ENCODE measurements at regions not wholly inside any gene's neighbourhood (a gene's known extent, or its start where the extent isn't known, plus 50 kb on each side); places are given as distances from the start of the nearest gene placed in this dataset.

DNA sequence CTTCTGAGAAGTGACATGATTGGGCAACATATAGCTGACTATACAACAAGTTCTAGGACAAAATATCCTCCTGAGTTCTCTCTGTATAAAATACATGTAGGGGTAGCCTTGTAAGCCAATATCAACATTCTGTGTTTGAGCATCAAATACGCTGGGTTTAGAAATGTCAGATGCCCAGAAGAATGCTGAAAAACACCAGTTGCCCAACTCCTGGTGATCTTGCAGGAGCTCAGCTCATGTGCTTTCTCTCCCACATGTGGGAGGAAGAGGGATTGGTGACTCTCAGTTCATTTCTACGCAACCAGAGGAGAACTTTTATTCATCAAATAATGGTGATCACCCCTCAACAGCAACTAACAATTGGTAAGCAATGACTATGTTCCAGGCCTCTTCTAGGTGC, 810.9 kb upstream of the ACO1 start:
- no peaks in the 10 kb centered on the region for H3K4me1 ChIP-seq (ENCODE audit: insufficient read depth, low read length, severe bottlenecking)
- no peak overlapping the region for H3K4me3 ChIP-seq (ENCODE audit: low read depth, low read length, poor library complexity, severe bottlenecking)
- no peak overlapping the region for H2AFZ ChIP-seq (ENCODE audit: low read length)
- no peaks in the 10 kb centered on the region for H3K79me2 ChIP-seq (ENCODE audit: insufficient read depth, low read length)
- no peaks in the 10 kb centered on the region for H3K9me3 ChIP-seq (ENCODE audit: low read length)
- no peaks in the 10 kb centered on the region for H3F3A ChIP-seq (ENCODE audit: insufficient read depth, low read length)
- H4K20me1 ChIP-seq (ENCODE audit: insufficient read depth, low read length): no peaks in the 10 kb centered on the region
- H3K9me2 ChIP-seq (ENCODE audit: low read depth, low read length): no peaks in the 10 kb centered on the region
- no peaks in the 10 kb centered on the region for H3K27me3 ChIP-seq (ENCODE audit: insufficient read depth, low read length)
- H3K36me3 ChIP-seq (ENCODE audit: insufficient read depth, low read length): no peaks in the 10 kb centered on the region
- TF ChIP-seq EZH2 (IDR thresholded peaks at IDR 0.05; ENCODE audit: borderline replicate concordance, low read length): no peak
- no peak for TF ChIP-seq CTCF (IDR thresholded peaks at IDR 0.05; ENCODE audit: low read length)
- no peak overlapping the region for H3K27ac ChIP-seq (ENCODE audit: low read depth, low read length, poor library complexity, severe bottlenecking)
- no peak overlapping the region for H3K9ac ChIP-seq (ENCODE audit: low read length)
- no peak overlapping the region for H3K4me2 ChIP-seq (ENCODE audit: low read length)

DNA sequence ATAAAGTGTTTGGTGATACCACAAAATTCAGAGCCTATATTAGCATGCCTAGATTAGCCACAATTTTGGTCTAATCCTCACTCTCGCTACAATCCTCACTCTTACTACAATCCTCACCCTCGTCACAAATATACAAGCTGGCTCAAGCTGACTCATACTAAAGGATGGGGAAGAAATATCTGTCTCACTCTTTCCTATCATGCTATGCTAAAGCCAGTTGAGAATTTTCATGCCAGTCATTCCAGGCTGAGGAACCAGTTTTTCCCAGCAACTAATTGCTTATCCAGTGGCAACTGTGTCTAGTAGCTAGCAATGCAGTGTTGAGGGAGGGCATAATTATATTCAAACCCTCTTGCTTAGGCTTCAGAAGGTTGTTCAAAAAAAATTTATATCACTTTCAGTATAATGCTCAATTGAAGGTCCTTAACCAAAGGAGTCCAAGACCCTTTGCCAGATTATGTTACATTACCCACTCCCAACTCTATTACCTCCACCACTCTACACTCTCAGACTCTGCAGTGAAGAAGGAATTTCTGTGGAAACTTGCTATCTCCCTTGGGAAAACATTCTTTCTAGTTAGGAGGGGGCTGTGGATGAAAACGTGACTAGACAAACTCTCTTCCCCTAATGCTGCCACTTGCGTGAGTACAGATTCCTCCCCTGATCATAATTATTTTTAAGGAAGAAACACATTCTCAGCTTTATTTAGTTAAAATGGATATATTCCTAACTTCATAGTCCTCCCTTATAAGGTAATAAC, 810.3 kb upstream of the ACO1 start:
- Histone ChIP-seq H2AFZ (ENCODE audit: low read length) (no peak overlapping the region), H3K4me2 (ENCODE audit: low read length) (no peak overlapping the region), H3K79me2 (ENCODE audit: insufficient read depth, low read length) (no peaks in the 10 kb centered on the region), H3K9ac (ENCODE audit: low read length) (no peak overlapping the region), H3K9me3 (ENCODE audit: low read length) (no peaks in the 10 kb centered on the region), H3K27me3 (ENCODE audit: insufficient read depth, low read length) (no peaks in the 10 kb centered on the region), H3K4me3 (ENCODE audit: low read depth, low read length, poor library complexity, severe bottlenecking) (no peak overlapping the region), H3K36me3 (ENCODE audit: insufficient read depth, low read length) (no peaks in the 10 kb centered on the region), H3K4me1 (ENCODE audit: insufficient read depth, low read length, severe bottlenecking) (no peaks in the 10 kb centered on the region), H3F3A (ENCODE audit: insufficient read depth, low read length) (no peaks in the 10 kb centered on the region), H3K27ac (ENCODE audit: low read depth, low read length, poor library complexity, severe bottlenecking) (no peak overlapping the region), H3K9me2 (ENCODE audit: low read depth, low read length) (no peaks in the 10 kb centered on the region), H4K20me1 (ENCODE audit: insufficient read depth, low read length) (no peaks in the 10 kb centered on the region)
- TF ChIP-seq EZH2 (IDR thresholded peaks at IDR 0.05; ENCODE audit: borderline replicate concordance, low read length): no peak
- TF ChIP-seq CTCF (IDR thresholded peaks at IDR 0.05; ENCODE audit: low read length): no peak

- no peaks in the 10 kb centered on the region for H3K36me3 ChIP-seq (ENCODE audit: insufficient read depth, low read length)
- no peaks in the 10 kb centered on the region for H4K20me1 ChIP-seq (ENCODE audit: insufficient read depth, low read length)
- no peaks in the 10 kb centered on the region for H3K27me3 ChIP-seq (ENCODE audit: insufficient read depth, low read length)
- no peak overlapping the region for H3K4me3 ChIP-seq (ENCODE audit: low read depth, low read length, poor library complexity, severe bottlenecking)
- no peak overlapping the region for H3K27ac ChIP-seq (ENCODE audit: low read depth, low read length, poor library complexity, severe bottlenecking)
- no peaks in the 10 kb centered on the region for H3K9me3 ChIP-seq (ENCODE audit: low read length)
- no peaks in the 10 kb centered on the region for H3F3A ChIP-seq (ENCODE audit: insufficient read depth, low read length)
- no peaks in the 10 kb centered on the region for H3K79me2 ChIP-seq (ENCODE audit: insufficient read depth, low read length)
- H3K4me1 ChIP-seq (ENCODE audit: insufficient read depth, low read length, severe bottlenecking): no peaks in the 10 kb centered on the region
- no peak overlapping the region for H2AFZ ChIP-seq (ENCODE audit: low read length)
- TF ChIP-seq CTCF (IDR thresholded peaks at IDR 0.05; ENCODE audit: low read length): no peak
- no peak for TF ChIP-seq EZH2 (IDR thresholded peaks at IDR 0.05; ENCODE audit: borderline replicate concordance, low read length)
- H3K4me2 ChIP-seq (ENCODE audit: low read length): no peak overlapping the region
- H3K9me2 ChIP-seq (ENCODE audit: low read depth, low read length): no peaks in the 10 kb centered on the region
- no peak overlapping the region for H3K9ac ChIP-seq (ENCODE audit: low read length)
These were observed 802.4 kb upstream of the ACO1 start for GRCh38 chr9:31582071-31582470.
